ENCODE measurements at regions not wholly inside any gene's neighbourhood (a gene's known extent, or its start where the extent isn't known, plus 50 kb on each side); places are given as distances from the start of the nearest gene placed in this dataset.

- TF ChIP-seq REST (IDR thresholded peaks at IDR 0.05; ENCODE audit: insufficient read depth in 1 of 2, low read depth in 2 of 2, low read length in 2 of 2) (no peak), POLR2AphosphoS5 (IDR thresholded peaks at IDR 0.05; ENCODE audit: low read depth, low read length) (no peak), TAF1 (IDR thresholded peaks at IDR 0.05; ENCODE audit: borderline replicate concordance, insufficient read depth, low read length) (no peak), FOXP2 (optimal IDR thresholded peaks at IDR 0.05; ENCODE audit: borderline replicate concordance, extremely low read depth, extremely low read length, insufficient read depth) (no peak), SIN3A (IDR thresholded peaks at IDR 0.05; ENCODE audit: borderline replicate concordance, insufficient read depth, low read length) (no peak)
Measured at GRCh38 chr15:46260937-46261336, 626.1 kb downstream of the SQOR start.

GRCh38 chr15:46265664-46266347, 631.0 kb downstream of the SQOR start:
- TF ChIP-seq REST (IDR thresholded peaks at IDR 0.05; ENCODE audit: insufficient read depth in 1 of 2, low read depth in 2 of 2, low read length in 2 of 2): no peak
- no peak for TF ChIP-seq SIN3A (IDR thresholded peaks at IDR 0.05; ENCODE audit: borderline replicate concordance, insufficient read depth, low read length)
- no peak for TF ChIP-seq POLR2AphosphoS5 (IDR thresholded peaks at IDR 0.05; ENCODE audit: low read depth, low read length)
- no peak for TF ChIP-seq TAF1 (IDR thresholded peaks at IDR 0.05; ENCODE audit: borderline replicate concordance, insufficient read depth, low read length)
- no peak for TF ChIP-seq FOXP2 (optimal IDR thresholded peaks at IDR 0.05; ENCODE audit: borderline replicate concordance, extremely low read depth, extremely low read length, insufficient read depth)

GRCh38 chr15:46266661-46267060, 631.8 kb downstream of the SQOR start:
- no peak for TF ChIP-seq POLR2AphosphoS5 (IDR thresholded peaks at IDR 0.05; ENCODE audit: low read depth, low read length)
- TF ChIP-seq TAF1 (IDR thresholded peaks at IDR 0.05; ENCODE audit: borderline replicate concordance, insufficient read depth, low read length): no peak
- no peak for TF ChIP-seq FOXP2 (optimal IDR thresholded peaks at IDR 0.05; ENCODE audit: borderline replicate concordance, extremely low read depth, extremely low read length, insufficient read depth)
- TF ChIP-seq SIN3A (IDR thresholded peaks at IDR 0.05; ENCODE audit: borderline replicate concordance, insufficient read depth, low read length): no peak
- no peak for TF ChIP-seq REST (IDR thresholded peaks at IDR 0.05; ENCODE audit: insufficient read depth in 1 of 2, low read depth in 2 of 2, low read length in 2 of 2)

- TF ChIP-seq FOXP2 (optimal IDR thresholded peaks at IDR 0.05; ENCODE audit: borderline replicate concordance, extremely low read depth, extremely low read length, insufficient read depth): no peak
- TF ChIP-seq TAF1 (IDR thresholded peaks at IDR 0.05; ENCODE audit: borderline replicate concordance, insufficient read depth, low read length): no peak
- no peak for TF ChIP-seq POLR2AphosphoS5 (IDR thresholded peaks at IDR 0.05; ENCODE audit: low read depth, low read length)
- no peak for TF ChIP-seq REST (IDR thresholded peaks at IDR 0.05; ENCODE audit: insufficient read depth in 1 of 2, low read depth in 2 of 2, low read length in 2 of 2)
- no peak for TF ChIP-seq SIN3A (IDR thresholded peaks at IDR 0.05; ENCODE audit: borderline replicate concordance, insufficient read depth, low read length)
Measured at GRCh38 chr15:46270481-46271147, 635.8 kb downstream of the SQOR start.
